Fibroblast of peridontal ligament (primary cell): ENCODE measurements at regions not wholly inside any gene's neighbourhood (a gene's known extent, or its start where the extent isn't known, plus 50 kb on each side); places are given as distances from the start of the nearest gene placed in this dataset.

Experiments used
- DNase-seq: peaks from one replicate; pipeline ENCODE4 v3.0.0-alpha.2; 2010; ENCODE audit errors: extremely low read depth

DNA sequence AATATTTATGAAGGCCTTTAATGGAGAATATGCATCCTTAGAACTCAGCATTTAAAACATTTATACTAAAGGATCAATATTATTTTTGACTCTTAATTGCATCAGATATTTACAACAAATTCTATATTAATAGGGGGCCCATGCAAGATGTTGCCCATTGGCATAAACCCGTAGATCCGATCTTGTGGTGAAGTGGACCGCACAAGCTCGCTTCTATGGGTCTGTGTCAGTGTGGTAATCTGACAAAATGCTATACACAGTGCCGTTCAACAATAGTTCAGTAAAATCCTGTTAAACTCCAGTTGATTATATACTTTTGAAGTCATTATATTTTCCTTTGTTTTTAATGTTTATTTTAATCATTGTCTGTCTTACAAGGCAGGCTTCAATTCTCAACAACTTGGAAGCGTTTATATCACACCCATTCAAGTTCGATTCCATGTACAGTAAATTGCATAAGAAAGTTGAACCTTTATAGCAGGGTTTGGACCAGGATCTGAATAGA lies 809.2 kb downstream of the USP25 start:
- DNase-seq = peak; percentile 48

DNA sequence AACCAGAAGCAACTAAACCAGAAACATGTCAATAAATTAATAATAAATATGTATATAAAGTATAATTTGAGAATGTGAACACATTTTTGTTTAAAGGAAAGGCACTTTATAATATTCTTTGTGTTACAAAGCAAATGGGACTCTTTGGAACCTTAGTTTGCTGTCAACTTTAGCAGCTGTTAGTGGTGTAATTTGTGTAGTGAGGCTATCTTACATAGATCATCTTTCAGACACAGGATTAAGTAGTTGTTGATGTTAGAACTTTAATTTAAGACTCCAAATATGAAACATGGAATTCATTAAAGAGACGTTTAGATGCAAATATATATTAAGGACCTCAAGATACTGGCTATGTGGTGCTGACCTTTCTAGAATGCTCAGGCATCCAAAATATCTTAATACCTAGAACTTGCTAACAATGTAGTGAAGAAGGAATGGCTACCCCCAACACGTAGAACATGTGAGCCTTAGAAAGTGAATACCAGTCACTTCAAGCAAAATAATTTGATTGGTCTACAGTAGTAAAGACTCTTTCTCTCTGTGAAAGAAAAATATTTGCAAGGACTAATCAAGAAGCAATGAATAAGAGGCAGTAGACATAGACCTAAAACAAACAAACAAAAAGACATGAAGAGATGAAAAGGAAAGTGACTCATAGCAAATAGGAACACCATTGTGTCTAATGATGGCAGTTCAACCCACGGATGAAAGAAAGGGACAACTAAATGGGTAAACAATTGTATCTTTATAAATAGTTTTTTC lies 811.4 kb downstream of the USP25 start:
- no peak for DNase-seq

DNA sequence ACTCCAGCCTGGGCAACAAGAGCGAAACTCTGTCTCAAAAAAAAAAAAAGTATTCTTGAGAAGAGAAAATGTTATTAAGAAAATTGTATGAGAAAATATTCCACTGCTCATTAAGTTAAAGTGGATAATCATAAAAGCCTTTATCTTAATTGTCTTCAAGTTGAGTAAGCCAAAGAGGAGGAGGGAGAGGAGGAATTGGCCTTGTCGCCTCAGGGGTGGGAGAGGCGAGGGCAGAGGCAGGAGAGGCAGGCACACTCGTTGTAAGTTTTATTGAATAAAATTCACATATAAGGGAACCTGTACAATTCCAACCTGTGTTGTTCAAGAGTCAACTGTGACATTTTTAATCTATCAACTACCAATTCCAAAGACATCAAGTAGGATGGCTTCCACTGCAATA lies 820.3 kb downstream of the USP25 start:
- DNase-seq = no peak

DNA sequence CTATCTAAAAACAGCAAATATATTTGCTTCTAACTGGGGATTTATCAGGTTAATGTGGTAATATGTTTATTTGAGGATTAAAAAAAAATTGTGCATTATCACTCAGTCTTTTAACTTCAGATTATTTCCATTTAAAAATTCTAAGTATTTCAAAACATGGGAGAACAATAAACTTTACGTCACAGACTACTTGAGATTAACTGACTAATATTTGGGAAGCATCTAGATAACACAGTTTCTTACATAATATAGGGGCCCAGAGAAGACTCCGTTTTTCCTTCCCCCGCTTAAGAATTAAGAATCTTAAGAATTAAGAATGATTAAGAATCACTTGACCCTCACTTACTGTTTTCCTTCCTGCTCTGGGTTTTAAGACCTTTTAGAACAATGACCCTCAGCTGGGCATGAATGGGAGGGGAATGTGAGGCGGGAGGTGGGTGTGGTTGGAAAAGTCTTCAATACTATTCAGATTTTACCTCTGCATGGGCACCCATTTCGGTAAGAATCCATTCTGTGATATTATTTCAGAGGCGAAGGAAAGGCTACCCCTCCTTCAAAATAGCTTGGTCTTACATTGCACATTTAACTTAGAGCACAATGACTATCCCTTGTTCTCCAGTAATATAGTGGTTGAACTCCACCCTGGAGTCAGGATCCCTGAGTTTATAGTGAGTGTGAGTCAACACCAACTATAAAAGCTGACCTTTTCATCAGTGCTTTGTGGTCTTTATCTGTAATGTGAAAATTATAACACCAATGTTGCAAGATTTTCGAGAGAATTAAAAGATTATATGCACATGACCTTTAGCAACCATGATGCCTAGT lies 821.3 kb downstream of the USP25 start:
- DNase-seq = no peak

DNA sequence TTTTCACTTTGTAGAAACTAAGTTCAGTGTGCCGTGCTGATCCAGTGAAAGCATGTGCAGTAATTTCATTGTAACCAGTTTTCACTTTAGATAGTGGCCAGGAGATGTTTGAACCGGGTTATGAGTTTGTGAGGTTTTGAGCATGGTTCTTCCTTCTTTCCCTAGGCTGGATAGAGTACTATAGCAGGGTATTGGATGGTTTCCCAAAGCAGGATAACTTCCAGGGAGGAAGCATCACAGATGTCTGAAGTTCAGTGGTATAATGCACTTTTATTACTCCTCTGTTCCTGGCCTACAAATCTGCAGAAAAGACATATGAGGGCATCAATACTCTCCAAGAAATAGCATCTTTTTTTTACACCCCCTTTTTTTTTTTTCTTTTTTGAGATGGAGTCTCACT lies 823.1 kb downstream of the USP25 start:
- no peak for DNase-seq

DNA sequence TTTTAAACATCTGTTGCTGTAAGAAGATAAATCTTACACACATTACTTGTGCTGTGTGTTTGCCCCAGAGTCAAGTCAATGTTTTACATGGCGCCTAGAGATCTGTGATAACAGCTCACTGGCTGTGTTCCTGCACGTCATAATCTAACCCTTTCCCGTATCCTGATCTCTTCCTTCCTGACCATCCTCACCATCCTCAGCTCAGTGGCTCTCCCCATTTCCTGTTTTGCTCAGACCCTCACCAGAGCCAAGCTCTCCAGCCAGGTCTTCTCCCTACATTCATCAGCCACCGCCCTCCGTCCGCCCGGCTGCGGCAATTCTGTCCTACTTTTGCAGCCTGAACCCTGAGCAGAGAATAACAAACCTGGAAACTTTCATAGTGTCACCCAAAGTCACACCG lies 824.7 kb downstream of the USP25 start:
- no peak for DNase-seq

DNA sequence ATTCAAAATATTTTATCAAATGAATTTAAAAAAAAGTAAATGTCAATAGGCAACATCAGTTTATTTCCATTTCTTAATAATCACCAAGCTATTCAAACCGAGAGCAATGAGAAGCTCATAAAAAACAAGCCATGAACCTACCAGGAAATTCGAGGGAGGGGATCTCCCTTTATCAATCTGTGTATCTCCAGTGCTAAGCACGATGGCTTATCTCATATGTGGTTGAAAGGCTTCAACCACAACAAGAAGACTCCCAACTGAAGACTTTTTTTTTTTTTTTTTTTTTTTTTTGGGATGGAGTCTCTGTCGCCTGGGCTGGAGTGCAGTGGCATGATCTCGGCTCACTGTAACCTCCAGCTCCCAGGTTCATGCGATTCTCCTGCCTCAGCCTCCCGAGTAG lies 833.3 kb downstream of the USP25 start:
- DNase-seq = no peak

DNA sequence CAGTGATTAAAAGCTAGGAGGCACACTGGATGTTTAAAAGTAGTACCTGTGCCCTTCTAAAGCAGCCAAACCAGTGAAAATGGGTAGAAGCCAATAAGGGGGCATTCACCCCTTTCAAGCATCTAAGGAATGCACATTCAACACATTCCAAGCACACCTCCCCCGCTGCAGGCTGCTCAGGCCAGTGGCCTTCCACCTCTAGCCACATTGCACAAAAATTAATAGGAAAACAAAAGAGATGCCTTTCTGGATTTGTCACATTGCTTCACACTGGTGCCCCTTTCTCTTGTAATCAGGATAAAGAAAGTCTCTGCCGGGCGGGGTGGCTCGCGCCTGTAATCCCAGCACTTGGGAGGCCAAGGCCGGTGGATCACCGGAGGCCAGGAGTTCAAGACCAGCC lies 834.0 kb downstream of the USP25 start:
- no peak for DNase-seq

DNA sequence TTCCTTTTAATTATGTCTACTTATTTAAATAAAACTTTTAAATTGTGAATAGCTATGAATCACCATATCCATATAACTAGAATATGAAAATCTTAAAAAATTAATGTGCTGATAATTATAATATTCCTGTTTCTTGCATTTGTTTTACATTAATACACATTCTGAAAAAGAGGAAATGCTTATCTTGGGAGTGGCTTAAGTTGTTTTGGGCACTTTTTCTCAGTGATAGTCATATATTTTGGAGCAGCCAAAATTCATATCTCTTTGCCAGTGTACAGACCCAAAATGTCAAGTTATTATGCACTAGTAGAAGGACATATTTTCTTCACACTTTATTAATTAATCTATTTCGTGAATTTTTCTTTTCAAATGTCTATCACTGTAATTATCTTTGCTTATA lies 838.5 kb downstream of the USP25 start:
- no peak for DNase-seq

DNA sequence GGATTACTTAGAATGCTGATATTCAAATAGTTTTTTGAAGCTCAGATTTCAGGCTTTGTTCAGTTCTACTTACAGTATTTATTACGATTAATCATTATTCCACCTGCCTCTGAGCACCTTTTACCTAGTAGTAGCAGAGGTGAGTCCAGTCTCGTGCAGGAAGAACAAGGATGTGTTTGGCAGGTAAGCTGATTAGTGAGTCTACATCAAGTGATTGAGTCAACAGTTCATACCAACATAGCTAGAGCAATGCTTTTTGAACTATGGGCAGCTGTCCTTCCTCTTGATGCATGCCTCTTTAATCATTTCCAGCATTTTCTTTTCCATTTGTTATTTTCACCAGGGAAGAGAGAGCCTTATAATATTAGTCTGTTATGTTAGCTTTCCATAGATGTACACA lies 838.9 kb downstream of the USP25 start:
- no peak for DNase-seq

DNA sequence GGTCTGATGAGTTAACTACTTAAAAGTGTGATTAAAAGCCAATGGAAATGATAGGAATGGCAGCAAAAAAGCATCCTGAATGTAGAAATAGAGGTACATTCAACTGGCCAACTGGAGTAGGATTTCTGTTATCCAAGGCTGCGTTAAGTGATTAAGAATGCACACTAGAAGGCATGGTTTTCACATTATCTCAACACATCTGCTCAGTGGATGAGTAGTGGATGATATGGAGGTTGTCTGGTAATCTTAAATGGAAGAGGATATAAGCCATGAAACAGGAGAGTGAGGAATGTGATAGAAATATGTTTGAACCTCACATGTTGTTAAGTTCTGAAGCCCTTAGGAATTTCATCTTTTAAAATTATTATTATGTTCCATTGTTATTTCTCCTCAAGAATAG lies 839.9 kb downstream of the USP25 start:
- peak; percentile 21 for DNase-seq

DNA sequence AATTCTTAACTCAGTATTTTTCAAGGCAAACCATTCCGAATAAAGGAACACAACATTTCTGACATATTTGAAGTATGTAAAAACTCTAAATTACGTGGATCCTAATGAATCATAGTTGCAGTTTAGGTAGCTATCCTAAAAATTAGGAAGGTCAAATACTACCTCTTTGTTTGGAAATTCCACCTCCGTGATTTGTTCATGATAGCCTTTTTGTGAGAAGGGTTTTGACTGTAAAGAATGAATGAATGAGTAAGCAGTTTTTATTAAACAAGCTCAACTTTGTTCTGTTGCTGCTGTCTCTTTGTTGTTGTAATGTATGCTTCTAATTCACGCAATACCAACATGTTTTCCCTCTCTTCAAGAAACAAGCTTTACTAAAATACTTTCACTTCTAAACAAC lies 840.4 kb downstream of the USP25 start:
- DNase-seq = peak; percentile 46

DNA sequence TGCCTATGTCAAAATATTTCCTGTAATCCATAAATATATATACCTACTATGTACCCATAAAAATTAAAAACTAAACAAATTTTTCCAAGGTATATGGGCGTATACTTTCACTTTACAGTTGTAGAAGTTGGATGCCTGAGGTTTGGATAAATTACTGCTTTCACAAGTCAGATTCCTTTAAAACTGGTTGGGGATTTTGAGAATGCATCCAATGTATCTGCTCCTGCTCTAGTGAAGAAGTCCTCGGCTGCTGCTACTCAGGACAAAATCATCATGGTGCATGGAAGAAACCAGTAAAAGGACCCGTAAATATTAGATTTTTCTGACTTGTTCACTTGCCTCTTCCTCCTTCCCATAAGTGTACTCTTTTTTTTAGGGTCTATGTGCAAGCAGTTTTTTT lies 841.1 kb downstream of the USP25 start:
- DNase-seq = peak; percentile 73

DNA sequence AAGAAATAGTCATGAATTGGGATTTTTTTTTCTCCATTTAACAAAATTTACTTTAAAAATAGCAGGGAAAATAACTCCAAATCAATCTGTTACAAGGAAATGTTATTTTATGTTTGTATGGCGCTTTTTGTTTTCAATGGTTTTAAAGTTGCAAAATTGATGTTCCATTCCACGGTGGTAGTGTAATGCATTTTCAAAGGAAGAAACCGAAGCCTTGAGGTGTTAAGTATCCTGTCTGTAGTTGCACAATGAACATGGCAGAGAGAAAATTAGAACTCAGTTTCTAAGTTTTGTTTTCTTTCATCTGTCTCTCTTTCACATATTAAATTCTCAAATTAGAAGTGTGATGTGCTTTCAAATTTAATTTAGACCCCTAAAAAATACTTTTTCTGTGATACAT lies 841.8 kb downstream of the USP25 start:
- DNase-seq = peak; percentile 29

DNA sequence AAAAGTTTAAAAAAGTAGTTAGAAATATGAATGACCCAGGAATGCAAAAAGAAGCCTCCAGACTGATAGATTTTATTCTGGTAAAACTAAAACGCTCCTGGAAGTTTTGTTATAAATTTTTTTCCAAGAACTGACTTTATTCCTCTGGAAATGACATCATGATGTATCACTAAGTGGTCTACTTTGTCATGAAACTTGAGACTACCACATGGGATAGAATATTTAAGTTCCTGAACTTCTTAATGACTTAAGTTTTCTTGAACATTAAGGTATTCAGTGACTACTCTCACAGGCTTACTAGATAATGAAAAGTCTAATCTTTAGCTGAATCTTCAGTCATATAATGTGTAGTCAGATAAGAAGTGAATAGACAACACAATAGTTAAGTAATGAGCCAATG lies 842.2 kb downstream of the USP25 start:
- DNase-seq = peak; percentile 63

DNA sequence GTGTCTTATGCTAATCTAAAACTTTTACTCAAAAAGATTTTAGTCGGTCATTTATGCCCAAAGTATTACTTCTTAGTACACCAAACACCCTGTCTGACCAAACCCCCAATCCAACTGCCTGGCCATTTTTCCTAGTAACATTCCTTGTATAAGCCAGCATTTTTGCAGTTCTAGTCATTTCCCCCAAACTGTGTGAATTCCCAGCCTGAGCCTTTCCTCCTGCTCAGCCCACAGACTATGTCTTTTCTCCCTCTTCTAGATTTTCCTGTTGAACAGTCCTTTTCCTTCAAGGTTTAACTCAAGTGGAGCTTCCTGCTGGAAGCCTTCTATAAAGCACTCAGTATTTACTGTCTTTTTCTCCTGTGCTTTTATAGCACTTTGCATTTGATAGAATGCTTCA lies 843.8 kb downstream of the USP25 start:
- peak; percentile 78 for DNase-seq

DNA sequence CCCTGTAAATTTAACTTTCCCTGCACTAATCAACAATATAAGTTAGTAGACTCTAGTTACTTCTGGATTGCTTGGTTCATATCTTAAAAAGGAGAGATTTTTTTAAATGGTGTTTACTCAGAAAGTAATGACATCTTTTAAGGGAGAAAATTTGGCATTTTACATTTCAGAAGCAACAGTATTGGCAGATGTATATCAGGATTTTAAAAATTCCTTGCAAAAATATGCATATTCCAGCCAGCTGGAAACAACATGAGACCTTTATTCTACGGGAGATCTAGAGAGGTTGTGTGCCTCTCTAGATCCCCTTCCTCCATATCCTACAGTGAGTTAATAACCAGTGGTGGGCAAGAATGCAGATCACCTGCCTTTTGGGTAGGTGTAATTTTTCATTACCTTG lies 848.2 kb downstream of the USP25 start:
- DNase-seq = no peak

DNA sequence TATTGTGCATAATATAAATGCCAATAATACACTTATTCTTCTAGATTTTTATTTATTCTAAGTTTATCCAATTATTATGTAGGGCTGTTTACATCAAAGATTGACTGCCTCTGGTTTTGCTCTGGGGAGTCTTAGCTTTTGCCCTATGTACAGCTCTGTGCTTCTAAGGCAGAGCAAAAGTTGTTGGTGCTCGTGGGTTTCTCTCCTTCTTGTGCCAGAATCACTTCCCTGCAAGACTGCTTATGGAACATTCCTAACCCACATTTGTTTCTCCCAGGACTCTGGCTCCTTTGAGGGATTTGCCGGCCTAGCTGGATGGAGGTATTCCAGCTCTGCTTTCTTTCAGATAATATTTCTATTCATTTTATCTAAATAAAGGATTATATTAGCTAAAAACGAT lies 849.1 kb downstream of the USP25 start:
- DNase-seq = peak; percentile 46

DNA sequence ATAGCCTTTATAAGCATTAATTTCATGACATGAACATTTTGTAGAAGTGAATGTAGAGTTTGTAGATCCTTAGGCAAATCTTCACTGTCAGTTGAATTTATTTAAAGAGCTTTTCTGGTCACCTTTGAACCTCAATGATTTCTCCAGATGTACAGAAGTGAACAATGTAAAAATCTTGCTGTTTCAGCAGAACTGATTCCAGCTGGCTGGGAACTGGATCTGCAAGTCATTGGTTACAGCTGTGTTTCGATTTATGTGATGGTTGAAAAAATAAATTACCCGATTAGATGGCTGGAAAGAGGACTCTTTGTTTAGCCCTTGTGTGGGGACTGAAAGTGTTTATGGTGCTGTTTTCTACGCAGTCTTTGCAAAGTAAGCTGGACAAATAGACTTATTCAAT lies 849.8 kb downstream of the USP25 start:
- DNase-seq = peak; percentile 91

DNA sequence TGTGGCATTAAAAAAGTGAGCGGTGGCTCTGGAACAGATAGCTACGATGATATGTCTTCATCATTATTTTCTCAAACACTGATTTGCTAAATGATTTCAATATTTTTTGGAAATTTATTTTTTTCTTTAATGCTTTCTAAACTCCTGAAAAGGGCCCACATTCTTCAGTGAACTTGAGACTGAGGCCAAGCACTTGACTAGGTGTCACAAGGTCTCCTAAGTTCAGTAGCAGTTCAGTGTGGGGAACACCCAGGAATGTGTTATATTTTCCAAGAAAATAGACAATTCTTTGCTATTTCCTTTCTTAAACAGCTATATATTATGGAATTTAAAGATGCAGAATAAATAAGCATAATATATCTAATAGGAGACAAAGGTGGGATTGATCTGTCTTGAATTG lies 850.9 kb downstream of the USP25 start:
- DNase-seq = no peak

DNA sequence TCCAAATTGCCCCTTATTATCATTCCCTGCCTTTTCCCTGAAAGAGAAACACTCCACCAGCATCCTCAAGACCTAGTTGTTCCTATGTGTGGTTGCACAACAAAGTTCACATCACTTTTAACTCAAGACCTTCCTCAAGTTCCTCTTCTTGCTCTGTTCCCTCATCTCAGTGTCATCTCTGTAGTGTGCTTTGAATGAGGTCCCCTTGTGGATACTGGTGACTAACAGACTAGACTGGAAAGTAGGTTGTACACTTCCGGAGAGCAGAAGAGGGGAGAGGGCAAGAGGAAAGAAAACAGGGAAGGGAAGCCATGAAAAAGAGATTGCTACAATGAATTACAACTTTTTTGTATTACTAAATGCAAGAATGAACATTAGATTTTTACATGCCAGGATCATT lies 853.8 kb downstream of the USP25 start:
- DNase-seq = no peak

DNA sequence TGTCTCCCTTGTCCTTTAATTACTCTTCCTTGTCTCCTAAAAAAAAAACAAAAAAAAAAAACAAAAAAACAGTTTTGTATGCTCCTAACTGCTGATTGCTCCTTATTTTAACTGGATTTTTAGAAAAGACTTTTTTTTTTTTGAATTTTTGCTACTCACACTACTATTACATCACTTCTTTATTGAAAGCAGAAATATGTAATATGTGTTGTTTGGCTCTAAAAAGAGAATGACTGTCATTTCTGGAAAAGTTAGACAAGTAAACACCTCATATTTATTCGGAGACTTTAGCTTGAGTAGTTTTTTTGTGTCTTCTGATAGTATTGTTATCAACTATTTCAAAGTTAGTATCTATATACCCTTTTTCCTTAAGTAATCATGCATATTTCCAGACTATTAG lies 855.0 kb downstream of the USP25 start:
- no peak for DNase-seq

DNA sequence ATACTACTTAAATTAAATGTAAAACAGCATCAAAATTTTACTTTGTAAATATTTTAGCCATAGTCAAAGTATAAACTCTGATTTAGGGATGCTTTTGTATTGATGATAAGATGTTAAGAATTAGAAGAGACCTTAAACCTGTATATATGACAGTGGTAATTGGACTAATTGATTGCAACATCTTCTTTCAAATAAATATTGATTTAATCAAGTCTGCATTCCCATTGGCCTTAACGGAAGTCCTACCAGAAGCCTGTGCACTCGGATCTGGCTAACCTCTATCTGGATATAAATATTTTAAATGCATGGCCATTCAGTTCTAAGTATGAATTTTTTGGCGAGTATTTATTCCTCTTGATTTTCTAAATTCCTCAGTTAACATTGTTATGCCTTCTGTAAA lies 856.1 kb downstream of the USP25 start:
- DNase-seq = no peak
